Mesothelial cell of epicardium (in vitro differentiated cells): ENCODE measurements at regions not wholly inside any gene's neighbourhood (a gene's known extent, or its start where the extent isn't known, plus 50 kb on each side); places are given as distances from the start of the nearest gene placed in this dataset.

ENCODE experiments used
- DNase-seq, 2 experiments: peaks; one replicate each; pipeline ENCODE4 v3.0.0; 2021; ENCODE audit warnings: low spot score in 2 of 2; ENCODE audit not compliant: unreplicated experiment in 2 of 2
- H3K27ac Mint-ChIP-seq: 2 replicates; pipeline ENCODE4 v1.8.0; 2021; ENCODE audit warnings: mixed read lengths
- H3K27me3 Mint-ChIP-seq: 2 replicates; pipeline ENCODE4 v1.8.0; 2021; ENCODE audit warnings: low read depth, mixed read lengths
- H3K36me3 Mint-ChIP-seq: 2 replicates; pipeline ENCODE4 v1.8.0; 2021; ENCODE audit warnings: mixed read lengths
- H3K4me1 Mint-ChIP-seq: 2 replicates; pipeline ENCODE4 v1.8.0; 2021; ENCODE audit warnings: mixed read lengths
- H3K4me3 Mint-ChIP-seq: 2 replicates; pipeline ENCODE4 v1.8.0; 2021; ENCODE audit warnings: mild to moderate bottlenecking, moderate library complexity, mixed read lengths
- H3K9me3 Mint-ChIP-seq: 2 replicates; pipeline ENCODE4 v1.8.0; 2021; ENCODE audit warnings: mixed read lengths
- CTCF ChIP-seq: fragments of 200-600 bp; sonication (generic); IDR thresholded peaks from one replicate; pipeline ENCODE4 v1.5.0; 2021; ENCODE audit warnings: antibody characterized with exemption; ENCODE audit not compliant: unreplicated experiment

- Mint-ChIP-seq H3K9me3 (peaks cover 4% of the 10 kb centered on the region), H3K4me3 (no peak overlapping the region), H3K4me1 (peaks cover 22% of the 10 kb centered on the region), H3K27me3 (no peaks in the 10 kb centered on the region), H3K27ac (no peak overlapping the region), H3K36me3 (no peaks in the 10 kb centered on the region)
- no peak for DNase-seq
- no peak for TF ChIP-seq CTCF
Measured at GRCh38 chr14:58821421-58821820, 183.7 kb downstream of the DACT1 start.

- peaks cover 16% of the 10 kb centered on the region for H3K4me1 Mint-ChIP-seq
- no peaks in the 10 kb centered on the region for H3K36me3 Mint-ChIP-seq
- no peaks in the 10 kb centered on the region for H3K27me3 Mint-ChIP-seq
- H3K27ac Mint-ChIP-seq: no peak overlapping the region
- no peak for TF ChIP-seq CTCF
- no peak for DNase-seq
- H3K4me3 Mint-ChIP-seq: no peak overlapping the region
- peaks cover 4% of the 10 kb centered on the region for H3K9me3 Mint-ChIP-seq
Measured at GRCh38 chr14:58822856-58823255, 185.1 kb downstream of the DACT1 start.

- H3K36me3 Mint-ChIP-seq: no peaks in the 10 kb centered on the region
- H3K4me1 Mint-ChIP-seq: peaks cover 16% of the 10 kb centered on the region
- TF ChIP-seq CTCF: no peak
- no peak overlapping the region for H3K4me3 Mint-ChIP-seq
- H3K27me3 Mint-ChIP-seq: no peaks in the 10 kb centered on the region
- peaks cover 4% of the 10 kb centered on the region for H3K9me3 Mint-ChIP-seq
- no peak overlapping the region for H3K27ac Mint-ChIP-seq
- no peak for DNase-seq
Measured at GRCh38 chr14:58823312-58823711, 185.6 kb downstream of the DACT1 start.

- no peak for TF ChIP-seq CTCF
- Mint-ChIP-seq H3K36me3 (no peaks in the 10 kb centered on the region), H3K4me1 (peaks cover 13% of the 10 kb centered on the region), H3K9me3 (peaks cover 4% of the 10 kb centered on the region), H3K27me3 (no peaks in the 10 kb centered on the region), H3K27ac (no peak overlapping the region), H3K4me3 (no peak overlapping the region)
- DNase-seq: no peak
Measured at GRCh38 chr14:58824106-58824505, 186.3 kb downstream of the DACT1 start.

- peaks cover 20% of the 10 kb centered on the region for H3K4me1 Mint-ChIP-seq
- no peak overlapping the region for H3K27ac Mint-ChIP-seq
- H3K27me3 Mint-ChIP-seq: no peaks in the 10 kb centered on the region
- TF ChIP-seq CTCF: no peak
- H3K4me3 Mint-ChIP-seq: no peak overlapping the region
- DNase-seq: no peak
- H3K9me3 Mint-ChIP-seq: peaks cover 4% of the 10 kb centered on the region
- H3K36me3 Mint-ChIP-seq: no peaks in the 10 kb centered on the region
Measured at GRCh38 chr14:58824796-58825195, 187.0 kb downstream of the DACT1 start.

GRCh38 chr14:58825606-58826005, 187.8 kb downstream of the DACT1 start:
- Mint-ChIP-seq H3K4me3 (no peak overlapping the region), H3K27ac (no peak overlapping the region), H3K36me3 (no peaks in the 10 kb centered on the region), H3K27me3 (no peaks in the 10 kb centered on the region), H3K4me1 (peaks cover 28% of the 10 kb centered on the region), H3K9me3 (peaks cover 4% of the 10 kb centered on the region)
- TF ChIP-seq CTCF: no peak
- no peak for DNase-seq
